Skin epidermis (tissue), 12 donors: ENCODE measurements at regions not wholly inside any gene's neighbourhood (a gene's known extent, or its start where the extent isn't known, plus 50 kb on each side); places are given as distances from the start of the nearest gene placed in this dataset.
A peak's percentile ranks its signal among the peaks of the same experiment; 100 is the strongest.
"Not testable (repeated sequence)": the region's sequence is repeated elsewhere in the genome, so short reads cannot be mapped to it uniquely, and the experiment has no call there.

ENCODE experiments used
- H3K27ac ChIP-seq, 21 experiments: fragments of 200-600 bp; sonication (generic) in 11 of 21; one replicate each; pipeline ENCODE4 v1.5.0; 2020; ENCODE audit warnings: mild to moderate bottlenecking in 3 of 21, inconsistent platforms in 2 of 21, moderate library complexity in 2 of 21
- H3K4me3 ChIP-seq, 7 experiments: fragments of 200-600 bp; sonication (generic) in 2 of 7; one replicate each; pipeline ENCODE4 v1.5.0; 2020; ENCODE audit warnings: inconsistent platforms in 2 of 7, mild to moderate bottlenecking in 2 of 7, moderate library complexity in 1 of 7

GRCh38 chr10:9010931-9011670 lies 956.6 kb downstream of the GATA3 start:
- Histone ChIP-seq H3K4me3 (no peak overlapping the region), H3K27ac (peak overlapping the region in 1 of 21 experiments; percentile 3)

- Histone ChIP-seq H3K4me3 (no peak overlapping the region), H3K27ac (no peak overlapping the region)
Observed at GRCh38 chr10:9012312-9012711, 957.8 kb downstream of the GATA3 start.

- Histone ChIP-seq H3K4me3 (no peak overlapping the region), H3K27ac (no peak overlapping the region)
Observed at GRCh38 chr10:9015005-9015404, 960.5 kb downstream of the GATA3 start.

- Histone ChIP-seq H3K27ac (no peak overlapping the region), H3K4me3 (no peak overlapping the region)
Observed at GRCh38 chr10:9015447-9015846, 961.0 kb downstream of the GATA3 start.

GRCh38 chr10:9016930-9017329 lies 962.4 kb downstream of the GATA3 start:
- Histone ChIP-seq H3K4me3 (no peak overlapping the region), H3K27ac (no peak overlapping the region)

GRCh38 chr10:9018195-9019173 lies 964.0 kb downstream of the GATA3 start:
- Histone ChIP-seq H3K4me3 (no peak overlapping the region), H3K27ac (no peak overlapping the region)

GRCh38 chr10:9023206-9023605 lies 968.7 kb downstream of the GATA3 start:
- Histone ChIP-seq H3K4me3 (no peak overlapping the region), H3K27ac (no peak overlapping the region)

- Histone ChIP-seq H3K4me3 (no peak overlapping the region), H3K27ac (no peak overlapping the region)
Observed at GRCh38 chr10:9024210-9024609, 969.7 kb downstream of the GATA3 start.

- H3K27ac ChIP-seq, result no peak overlapping the region
- H3K4me3 ChIP-seq, result no peak overlapping the region
Observed at GRCh38 chr10:9028231-9028630, 973.7 kb downstream of the GATA3 start.

GRCh38 chr10:9035355-9035754 lies 980.9 kb downstream of the GATA3 start:
- H3K27ac ChIP-seq, result no peak overlapping the region

GRCh38 chr10:9036711-9037204 lies 982.3 kb downstream of the GATA3 start:
- H3K27ac ChIP-seq, result no peak overlapping the region

More at GRCh38 chr10:9035355-9035754, 980.9 kb downstream of the GATA3 start:
- H3K4me3 ChIP-seq, result no peak overlapping the region

GRCh38 chr10:9038146-9038714 lies 983.7 kb downstream of the GATA3 start:
- H3K27ac ChIP-seq, result no peak overlapping the region
- H3K4me3 ChIP-seq, result no peak overlapping the region

More at GRCh38 chr10:9036711-9037204, 982.3 kb downstream of the GATA3 start:
- H3K4me3 ChIP-seq, result no peak overlapping the region

- Histone ChIP-seq H3K4me3 (no peak overlapping the region), H3K27ac (no peak overlapping the region)
Observed at GRCh38 chr10:9043466-9043865, 989.0 kb downstream of the GATA3 start.

GRCh38 chr10:9045311-9045710 lies 990.8 kb downstream of the GATA3 start:
- Histone ChIP-seq H3K27ac (no peak overlapping the region), H3K4me3 (no peak overlapping the region)

GRCh38 chr10:9051328-9051974 lies 997.0 kb downstream of the GATA3 start:
- Histone ChIP-seq H3K27ac (no peak overlapping the region), H3K4me3 (no peak overlapping the region)

GRCh38 chr10:9052767-9053166 lies 998.3 kb downstream of the GATA3 start:
- Histone ChIP-seq H3K27ac (no peak overlapping the region), H3K4me3 (no peak overlapping the region)

- Histone ChIP-seq H3K4me3 (no peak overlapping the region), H3K27ac (no peak overlapping the region)
Observed at GRCh38 chr10:9056521-9056920, 1002.0 kb downstream of the GATA3 start.

GRCh38 chr10:9057293-9057692 lies 1002.8 kb downstream of the GATA3 start:
- not testable (repeated sequence) for H3K4me3 ChIP-seq, H3K27ac ChIP-seq

GRCh38 chr10:9060314-9060713 lies 1005.8 kb downstream of the GATA3 start:
- H3K27ac ChIP-seq, result peak overlapping the region in 1 of 21 experiments; percentile 21
- no peak overlapping the region for H3K4me3 ChIP-seq

GRCh38 chr10:9061871-9062270 lies 1007.4 kb downstream of the GATA3 start:
- H3K27ac ChIP-seq, result no peak overlapping the region
- H3K4me3 ChIP-seq, result no peak overlapping the region
